ENCODE measurements at regions not wholly inside any gene's neighbourhood (a gene's known extent, or its start where the extent isn't known, plus 50 kb on each side); places are given as distances from the start of the nearest gene placed in this dataset.

GRCh38 chr14:34003082-34003668 lies 52.3 kb upstream of the EGLN3 start:
- no peak overlapping the region for H3K4me3 Mint-ChIP-seq
- no peaks in the 10 kb centered on the region for H3K4me1 Mint-ChIP-seq

More at GRCh38 chr14:34003082-34003668, 52.3 kb upstream of the EGLN3 start:
- no peak for DNase-seq
- Mint-ChIP-seq H3K9me3 (no peaks in the 10 kb centered on the region), H3K27ac (no peak overlapping the region), H3K36me3 (no peaks in the 10 kb centered on the region), H3K27me3 (peaks cover 3% of the 10 kb centered on the region)

All from activated naive CD8-positive, alpha-beta T cell treated with anti-CD3 and anti-CD28 coated beads for 36 hours (primary cell).